Parathyroid adenoma (tissue), 2 donors: ENCODE measurements at regions not wholly inside any gene's neighbourhood (a gene's known extent, or its start where the extent isn't known, plus 50 kb on each side); places are given as distances from the start of the nearest gene placed in this dataset.

Experiments used
- H2AFZ ChIP-seq: fragments of 300-600 bp; sonication (generic); one replicate; pipeline ENCODE4 v1.7.0; 2017; ENCODE audit warnings: antibody characterized with exemption, mild to moderate bottlenecking
- H3K27ac ChIP-seq: fragments of 300-600 bp; sonication (generic); one replicate; pipeline ENCODE4 v1.7.0; 2017
- H3K27me3 ChIP-seq: fragments of 300-600 bp; sonication (generic); one replicate; pipeline ENCODE4 v1.7.0; 2017; ENCODE audit warnings: low read length; ENCODE audit not compliant: control insufficient read depth, insufficient read depth
- H3K36me3 ChIP-seq: fragments of 300-600 bp; sonication (generic); one replicate; pipeline ENCODE4 v1.7.0; 2017; ENCODE audit warnings: low read length; ENCODE audit not compliant: control insufficient read depth, insufficient read depth
- H3K4me1 ChIP-seq: fragments of 300-600 bp; sonication (generic); one replicate; pipeline ENCODE4 v1.7.0; 2017; ENCODE audit warnings: control low read depth
- H3K4me2 ChIP-seq: fragments of 300-600 bp; sonication (generic); one replicate; pipeline ENCODE4 v1.7.0; 2017; ENCODE audit warnings: low read length
- H3K4me3 ChIP-seq: fragments of 300-600 bp; sonication (generic); one replicate; pipeline ENCODE4 v1.7.0; 2017; ENCODE audit warnings: low read depth, low read length
- H3K79me2 ChIP-seq: fragments of 300-600 bp; sonication (generic); one replicate; pipeline ENCODE4 v1.7.0; 2017; ENCODE audit warnings: control low read depth
- H3K9ac ChIP-seq: fragments of 300-600 bp; sonication (generic); one replicate; pipeline ENCODE4 v1.7.0; 2017; ENCODE audit warnings: mild to moderate bottlenecking
- H3K9me3 ChIP-seq: fragments of 300-600 bp; sonication (generic); one replicate; pipeline ENCODE4 v1.7.0; 2017; ENCODE audit warnings: low read length; ENCODE audit not compliant: control insufficient read depth
- CTCF ChIP-seq: fragments of 300-600 bp; sonication (generic); IDR thresholded peaks from one replicate; pipeline ENCODE4 v1.7.0; 2017; ENCODE audit warnings: antibody characterized with exemption, mild to moderate bottlenecking
- donor health status: primary hyperparathyroidism.

- H3K9ac ChIP-seq: no peak overlapping the region
- no peak overlapping the region for H3K4me3 ChIP-seq
- no peak overlapping the region for H3K4me2 ChIP-seq
- H2AFZ ChIP-seq: no peak overlapping the region
- H3K9me3 ChIP-seq: no peaks in the 10 kb centered on the region
- no peak overlapping the region for H3K27ac ChIP-seq
- no peak for TF ChIP-seq CTCF
- H3K79me2 ChIP-seq: no peaks in the 10 kb centered on the region
- H3K36me3 ChIP-seq: no peaks in the 10 kb centered on the region
- no peaks in the 10 kb centered on the region for H3K27me3 ChIP-seq
- no peaks in the 10 kb centered on the region for H3K4me1 ChIP-seq
These were observed 189.0 kb upstream of the RUNX1 start for GRCh38 chr21:35238119-35238518.

DNA sequence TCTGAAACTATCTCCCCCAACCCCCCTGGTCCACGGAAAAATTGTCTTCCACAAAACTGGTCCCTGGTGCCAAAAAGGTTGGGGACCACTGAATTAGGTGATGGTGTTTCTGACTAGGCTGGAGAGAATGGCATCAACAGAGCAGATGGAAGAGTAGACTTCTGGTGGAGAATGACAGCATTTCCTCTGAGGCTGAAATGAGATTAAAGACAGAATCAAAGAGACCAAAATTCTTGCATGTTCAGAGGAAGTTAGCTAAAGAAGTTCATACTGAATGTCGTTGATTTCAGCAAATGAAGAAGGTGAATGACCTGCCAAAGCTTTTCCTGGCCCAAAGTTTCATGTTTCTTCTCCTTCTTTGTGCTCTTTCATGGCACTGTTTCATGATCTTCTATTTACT is 188.2 kb upstream of the RUNX1 start:
- no peak overlapping the region for H2AFZ ChIP-seq
- no peak overlapping the region for H3K9ac ChIP-seq
- H3K4me3 ChIP-seq: no peak overlapping the region
- H3K27me3 ChIP-seq: no peaks in the 10 kb centered on the region
- H3K27ac ChIP-seq: no peak overlapping the region
- no peaks in the 10 kb centered on the region for H3K79me2 ChIP-seq
- H3K9me3 ChIP-seq: no peaks in the 10 kb centered on the region
- H3K4me1 ChIP-seq: no peaks in the 10 kb centered on the region
- no peak for TF ChIP-seq CTCF
- H3K4me2 ChIP-seq: no peak overlapping the region
- no peaks in the 10 kb centered on the region for H3K36me3 ChIP-seq

- Histone ChIP-seq H3K4me2 (no peak overlapping the region), H3K4me3 (no peak overlapping the region), H3K9ac (no peak overlapping the region), H3K27ac (no peak overlapping the region), H3K36me3 (no peaks in the 10 kb centered on the region), H2AFZ (no peak overlapping the region), H3K9me3 (no peaks in the 10 kb centered on the region), H3K79me2 (no peaks in the 10 kb centered on the region), H3K27me3 (no peaks in the 10 kb centered on the region), H3K4me1 (no peaks in the 10 kb centered on the region)
- no peak for TF ChIP-seq CTCF
These were observed 187.0 kb upstream of the RUNX1 start for GRCh38 chr21:35236090-35236489.

DNA sequence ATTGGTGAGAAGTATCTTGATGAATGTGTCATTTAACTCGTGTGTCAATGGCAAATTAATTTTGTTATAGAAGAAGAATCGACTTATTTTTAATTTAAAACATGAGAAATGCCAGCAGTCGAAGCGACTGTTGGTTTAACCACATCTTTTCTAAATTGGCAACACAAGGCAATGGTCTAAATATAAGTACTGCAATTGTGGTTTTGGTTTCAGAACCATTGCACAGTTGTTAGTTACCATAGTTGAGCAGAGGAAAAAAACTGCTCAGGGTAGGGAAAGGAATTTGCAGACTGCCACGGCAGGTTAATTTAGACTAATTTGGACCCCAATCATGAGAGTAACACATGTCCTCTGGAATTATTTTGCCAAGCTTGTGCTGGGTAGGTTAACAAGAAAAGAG is 185.6 kb upstream of the RUNX1 start:
- H3K27ac ChIP-seq: no peak overlapping the region

More for the DNA sequence above, 185.6 kb upstream of the RUNX1 start:
- H3K9me3 ChIP-seq: no peaks in the 10 kb centered on the region
- no peaks in the 10 kb centered on the region for H3K36me3 ChIP-seq
- no peak for TF ChIP-seq CTCF
- H3K27me3 ChIP-seq: no peaks in the 10 kb centered on the region
- no peaks in the 10 kb centered on the region for H3K4me1 ChIP-seq
- H3K9ac ChIP-seq: no peak overlapping the region
- no peak overlapping the region for H3K4me3 ChIP-seq
- no peak overlapping the region for H3K4me2 ChIP-seq
- no peaks in the 10 kb centered on the region for H3K79me2 ChIP-seq
- no peak overlapping the region for H2AFZ ChIP-seq
